Heart left ventricle (tissue), 13 donors: ENCODE measurements at regions not wholly inside any gene's neighbourhood (a gene's known extent, or its start where the extent isn't known, plus 50 kb on each side); places are given as distances from the start of the nearest gene placed in this dataset.

Experiments
- POLR2A ChIP-seq, 2 donors: fragments of 450-650 bp; IDR thresholded peaks; one replicate each; pipeline ENCODE4 v1.6.1; 2017; ENCODE audit warnings: antibody characterized with exemption in 2 of 2, mild to moderate bottlenecking in 2 of 2, moderate library complexity in 2 of 2
- TF ChIP-seq, protein P1 (sequence below), 12 donors: fragments of 200-600 bp; sonication (generic) in 4 of 12; IDR thresholded peaks; one replicate each; pipeline versions ENCODE4 v1.5.0 to v1.8.0; 2018 to 2022; ENCODE audit warnings: antibody characterized with exemption in 12 of 12, mild to moderate bottlenecking in 5 of 12
- donor health status: ischemic (EF 13 %, LVEDD 7.1; RV severe dilation, severe dysfunction).
- donor health status: DM: no; HTN: yes; CAD: no.
- donor health status: DM: no; HTN: no; CAD: no.
- donor health status: ischemic (EF 25% LVEDD 6.9; RV normal size, moderate dysfunction).
- donor health status: ischemic (EF 25% LVEDD 5.7; RV mildly dilated, moderate dysfunction).
- donor health status: ischemic (EF 35%, LVEDD 5.7; RV mildly dilated, moderate dysfunction).
- donor health status: nonischemic (EF 11% LVEDD 7.7; RV severe dilation, severe dysfunction).
- donor health status: DM: yes; HTN: yes; CAD: no.
- donor health status: PGD.
- donor health status: ischemic (EF 29% LVEDD 5.4; RV normal size, mild dysfunction).
- donor health status: nonischemic (EF 23%, LVEDD 6.1; RV moderate dilation, normal function).

DNA sequence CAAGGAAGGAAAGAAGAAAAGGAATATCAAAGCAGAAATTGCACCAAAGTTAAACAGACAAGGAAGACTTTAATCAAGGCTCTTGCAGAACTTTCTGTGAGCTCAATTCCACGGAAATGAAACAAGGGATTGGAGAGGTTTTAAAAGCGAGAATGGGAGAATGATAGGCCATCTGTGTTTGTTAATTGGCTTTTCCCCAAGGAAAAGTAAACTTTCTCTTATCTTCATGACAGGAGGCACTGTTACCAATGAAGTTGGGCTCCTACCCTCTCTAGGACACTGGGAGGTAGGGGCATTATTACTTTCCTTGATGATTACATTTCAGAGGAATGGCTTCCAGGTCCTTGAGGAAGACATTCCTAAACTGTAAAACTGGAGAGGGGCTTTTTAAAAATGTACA is 328.8 kb upstream of the NWD2 start:
- TF ChIP-seq POLR2A (IDR thresholded peaks at IDR 0.05): no peak
- TF ChIP-seq, protein P1, sequence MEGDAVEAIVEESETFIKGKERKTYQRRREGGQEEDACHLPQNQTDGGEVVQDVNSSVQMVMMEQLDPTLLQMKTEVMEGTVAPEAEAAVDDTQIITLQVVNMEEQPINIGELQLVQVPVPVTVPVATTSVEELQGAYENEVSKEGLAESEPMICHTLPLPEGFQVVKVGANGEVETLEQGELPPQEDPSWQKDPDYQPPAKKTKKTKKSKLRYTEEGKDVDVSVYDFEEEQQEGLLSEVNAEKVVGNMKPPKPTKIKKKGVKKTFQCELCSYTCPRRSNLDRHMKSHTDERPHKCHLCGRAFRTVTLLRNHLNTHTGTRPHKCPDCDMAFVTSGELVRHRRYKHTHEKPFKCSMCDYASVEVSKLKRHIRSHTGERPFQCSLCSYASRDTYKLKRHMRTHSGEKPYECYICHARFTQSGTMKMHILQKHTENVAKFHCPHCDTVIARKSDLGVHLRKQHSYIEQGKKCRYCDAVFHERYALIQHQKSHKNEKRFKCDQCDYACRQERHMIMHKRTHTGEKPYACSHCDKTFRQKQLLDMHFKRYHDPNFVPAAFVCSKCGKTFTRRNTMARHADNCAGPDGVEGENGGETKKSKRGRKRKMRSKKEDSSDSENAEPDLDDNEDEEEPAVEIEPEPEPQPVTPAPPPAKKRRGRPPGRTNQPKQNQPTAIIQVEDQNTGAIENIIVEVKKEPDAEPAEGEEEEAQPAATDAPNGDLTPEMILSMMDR (IDR thresholded peaks at IDR 0.05): no peak
